ENCODE measurements at regions not wholly inside any gene's neighbourhood (a gene's known extent, or its start where the extent isn't known, plus 50 kb on each side); places are given as distances from the start of the nearest gene placed in this dataset.

- no peak for DNase-seq
These were observed 155.0 kb downstream of the C7orf25 start for GRCh38 chr7:42756841-42757240.

- DNase-seq, result no peak
These were observed 158.0 kb downstream of the C7orf25 start for GRCh38 chr7:42753811-42754363.

- no peak for DNase-seq
These were observed 158.5 kb downstream of the C7orf25 start for GRCh38 chr7:42753367-42753766.

GRCh38 chr7:42750172-42750571 lies 161.7 kb downstream of the C7orf25 start:
- DNase-seq, result no peak

GRCh38 chr7:42747044-42747443 lies 164.8 kb downstream of the C7orf25 start:
- DNase-seq, result no peak

GRCh38 chr7:42746214-42746613 lies 165.7 kb downstream of the C7orf25 start:
- no peak for DNase-seq

- DNase-seq, result no peak
These were observed 166.4 kb downstream of the C7orf25 start for GRCh38 chr7:42745357-42746059.

GRCh38 chr7:42744746-42745145 lies 167.1 kb downstream of the C7orf25 start:
- no peak for DNase-seq

- DNase-seq, result no peak
These were observed 168.6 kb downstream of the C7orf25 start for GRCh38 chr7:42743077-42743858.

GRCh38 chr7:42742318-42742717 lies 169.6 kb downstream of the C7orf25 start:
- DNase-seq, result no peak

- no peak for DNase-seq
These were observed 171.5 kb downstream of the C7orf25 start for GRCh38 chr7:42740408-42740807.

- DNase-seq, result no peak
These were observed 172.2 kb downstream of the C7orf25 start for GRCh38 chr7:42739638-42740037.

GRCh38 chr7:42736931-42737330 lies 174.9 kb downstream of the C7orf25 start:
- DNase-seq, result no peak

GRCh38 chr7:42735081-42735480 lies 176.8 kb downstream of the C7orf25 start:
- no peak for DNase-seq

- DNase-seq, result no peak
These were observed 177.3 kb downstream of the C7orf25 start for GRCh38 chr7:42734568-42734967.

- no peak for DNase-seq
These were observed 178.8 kb downstream of the C7orf25 start for GRCh38 chr7:42733040-42733439.

- DNase-seq, result no peak
These were observed 181.3 kb downstream of the C7orf25 start for GRCh38 chr7:42730586-42730985.

- DNase-seq, result no peak
These were observed 182.7 kb downstream of the C7orf25 start for GRCh38 chr7:42729053-42729765.

- DNase-seq, result no peak
These were observed 184.4 kb downstream of the C7orf25 start for GRCh38 chr7:42727451-42727850.

- no peak for DNase-seq
These were observed 185.6 kb downstream of the C7orf25 start for GRCh38 chr7:42726066-42726785.

- DNase-seq, result no peak
These were observed 189.2 kb downstream of the C7orf25 start for GRCh38 chr7:42722716-42723115.

- no peak for DNase-seq
These were observed 189.7 kb downstream of the C7orf25 start for GRCh38 chr7:42722198-42722597.
